ENCODE measurements at regions not wholly inside any gene's neighbourhood (a gene's known extent, or its start where the extent isn't known, plus 50 kb on each side); places are given as distances from the start of the nearest gene placed in this dataset.
"Not testable (repeated sequence)": the region's sequence is repeated elsewhere in the genome, so short reads cannot be mapped to it uniquely, and the experiment has no call there.

DNA sequence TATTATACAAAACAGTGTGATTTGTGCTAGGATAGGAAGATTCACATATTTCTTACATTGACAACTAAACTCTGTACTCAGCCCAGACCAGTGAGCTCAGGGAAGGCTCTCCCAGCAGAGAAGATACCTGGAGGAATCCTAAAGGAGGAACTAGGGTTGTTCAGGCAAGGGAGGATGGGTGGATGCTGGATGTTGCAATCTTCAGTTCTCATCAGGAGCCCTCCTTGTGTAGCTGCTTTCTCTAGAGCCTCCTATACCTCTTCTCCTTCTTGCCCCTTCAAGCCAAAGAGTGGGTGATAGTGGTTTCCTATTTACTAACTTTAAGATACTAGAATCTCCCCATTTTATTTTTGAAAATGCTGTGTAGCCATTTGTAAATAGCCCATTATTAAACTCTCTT lies 117.3 kb downstream of the NKX6-1 start:
- no peak for DNase-seq (ENCODE audit: low read depth in 4 of 4, low spot score in 3 of 4)

DNA sequence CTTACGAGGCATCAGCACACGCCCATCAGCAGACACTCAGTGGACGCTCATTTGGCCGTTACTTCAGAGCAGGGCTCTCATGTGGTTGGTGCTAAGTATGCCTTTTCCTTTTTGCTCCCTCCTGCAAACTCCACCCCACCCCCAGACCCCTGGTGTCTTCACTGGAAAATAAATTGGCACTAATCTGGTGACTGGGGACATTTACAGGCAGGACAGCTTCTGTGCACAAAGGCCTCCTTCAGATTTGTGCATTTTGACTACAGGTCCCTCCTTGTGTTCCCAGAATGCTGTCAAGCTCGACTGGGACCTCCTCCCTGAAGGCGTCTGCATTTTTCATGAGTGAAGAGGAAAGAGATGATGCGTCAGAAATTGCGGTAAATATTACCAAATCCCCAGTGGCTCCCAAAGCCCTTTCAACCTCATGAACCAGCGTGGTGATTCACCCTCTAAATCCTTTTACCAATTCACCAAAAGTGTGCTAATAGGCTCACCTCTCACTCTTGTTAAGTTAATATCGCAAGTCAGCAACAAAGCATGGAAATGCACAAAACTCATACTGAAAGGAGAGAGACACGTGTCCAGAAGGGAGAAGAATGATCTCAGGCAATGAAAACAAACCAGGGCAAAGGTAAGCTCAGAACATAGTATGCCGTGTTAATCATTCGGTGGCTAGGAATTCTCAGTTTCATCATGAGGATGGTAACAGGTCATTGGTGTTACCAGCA lies 119.0 kb downstream of the NKX6-1 start:
- no peak for DNase-seq (ENCODE audit: low read depth in 4 of 4, low spot score in 3 of 4)

DNA sequence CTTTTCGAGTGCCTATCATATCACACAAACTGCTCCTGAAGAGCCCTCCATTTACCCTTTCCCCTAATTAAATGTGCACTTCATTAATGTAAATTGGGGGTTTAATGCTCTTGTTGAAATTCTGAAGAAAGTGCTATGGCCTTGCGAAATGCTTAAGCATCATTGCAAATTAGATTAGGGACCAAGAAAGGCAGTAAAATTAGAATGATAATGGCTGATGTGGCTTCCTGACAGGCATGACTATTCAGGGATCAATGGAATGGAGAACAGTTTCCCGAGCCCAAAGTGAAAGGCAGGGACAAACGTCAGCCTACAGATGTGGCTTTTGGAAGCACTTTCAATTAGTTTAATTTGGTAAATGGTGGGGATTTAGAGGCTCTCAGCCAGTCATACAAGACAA lies 120.1 kb downstream of the NKX6-1 start:
- DNase-seq (ENCODE audit: low read depth in 4 of 4, low spot score in 3 of 4), result no peak

DNA sequence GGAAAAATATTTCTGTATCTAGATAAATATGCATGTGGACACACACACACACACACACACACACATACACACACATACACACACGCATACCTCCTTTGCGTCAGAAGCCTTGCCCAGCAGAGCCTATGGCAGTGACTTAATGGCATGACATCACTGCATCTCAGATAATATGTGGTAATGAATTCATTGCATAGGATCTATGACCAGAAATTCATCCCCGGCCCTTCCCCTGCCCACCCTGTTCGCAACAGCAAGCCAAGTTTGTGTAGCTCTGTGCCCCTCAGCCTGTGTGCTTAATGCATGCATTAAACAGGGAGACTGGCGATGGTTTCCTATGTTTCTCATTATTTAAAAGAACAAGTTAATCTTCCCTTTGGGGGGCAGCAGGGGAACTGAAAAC lies 120.7 kb downstream of the NKX6-1 start:
- DNase-seq (ENCODE audit: low read depth in 4 of 4, low spot score in 3 of 4), result no peak

DNA sequence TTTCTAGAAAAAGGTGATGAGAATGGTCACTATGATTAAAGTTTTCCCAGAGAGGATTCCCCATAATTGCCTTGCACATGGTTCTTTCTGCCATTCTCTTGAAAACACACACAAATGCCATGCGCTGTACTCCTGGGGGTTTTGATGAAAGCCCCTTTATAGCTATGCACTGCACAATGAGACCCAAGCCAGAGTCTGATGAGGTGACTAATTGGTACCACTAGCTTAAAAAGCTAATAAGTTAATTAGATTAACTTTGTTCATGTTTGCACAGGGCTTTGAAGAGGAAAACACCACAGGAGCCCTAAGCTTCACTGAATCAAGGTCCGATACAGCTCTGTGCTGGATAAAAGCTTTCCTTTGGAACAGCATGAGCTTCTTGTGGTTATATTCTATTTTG lies 132.2 kb downstream of the NKX6-1 start:
- no peak for DNase-seq (ENCODE audit: low read depth in 4 of 4, low spot score in 3 of 4)

DNA sequence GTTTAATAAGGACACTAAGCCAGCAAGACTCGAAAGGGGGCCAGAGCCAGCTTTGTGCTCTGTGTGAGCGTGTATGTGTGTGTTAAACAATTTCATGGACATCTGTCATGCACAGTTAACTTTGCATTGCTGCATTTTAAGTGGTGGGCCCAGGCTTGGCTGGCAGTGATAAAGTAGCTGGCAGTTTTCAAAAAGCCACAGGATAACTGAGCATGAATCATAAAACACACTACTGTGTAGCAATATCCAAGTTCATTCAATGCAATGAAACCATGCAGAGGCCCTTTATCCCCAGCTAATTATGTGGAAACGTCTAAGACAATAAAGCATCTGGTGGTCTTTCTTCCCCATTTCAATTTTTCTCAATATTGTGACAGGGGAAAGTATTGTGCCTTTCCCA lies 132.9 kb downstream of the NKX6-1 start:
- DNase-seq (ENCODE audit: low read depth in 4 of 4, low spot score in 3 of 4), result no peak

DNA sequence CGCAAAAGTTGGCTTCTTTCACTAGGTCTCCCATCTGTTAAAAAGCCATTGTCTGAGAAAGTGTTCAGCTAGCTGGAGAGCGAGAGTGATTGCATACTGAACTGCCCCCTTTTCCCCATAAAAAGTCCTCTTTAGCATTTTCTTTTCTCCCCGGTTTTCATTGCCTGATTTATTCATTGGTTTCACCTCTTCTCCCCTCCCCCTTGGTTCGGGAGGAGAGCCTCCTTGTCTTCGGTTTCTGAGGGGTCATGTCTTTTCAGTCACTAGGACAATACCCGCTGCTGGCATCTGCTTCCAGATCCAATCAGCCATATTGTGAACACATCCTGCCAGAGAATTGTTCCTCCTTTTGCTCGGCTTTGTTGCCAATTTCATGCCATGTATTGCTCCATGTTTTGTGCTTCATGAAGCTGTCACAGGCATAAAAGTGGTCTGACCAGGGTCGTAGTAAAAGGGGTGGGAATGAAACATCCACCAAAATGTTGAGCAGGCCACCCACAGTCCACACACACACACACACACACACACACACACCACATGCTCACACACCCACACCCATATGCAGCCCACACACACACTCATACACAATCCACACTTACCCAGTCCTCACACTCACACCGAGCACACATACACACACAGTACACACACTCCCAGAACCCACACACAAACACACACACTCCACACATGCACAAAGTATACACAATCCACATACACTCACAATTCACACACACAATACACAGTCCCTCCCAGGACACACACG lies 136.0 kb downstream of the NKX6-1 start:
- DNase-seq (ENCODE audit: low read depth in 4 of 4, low spot score in 3 of 4), result no peak

DNA sequence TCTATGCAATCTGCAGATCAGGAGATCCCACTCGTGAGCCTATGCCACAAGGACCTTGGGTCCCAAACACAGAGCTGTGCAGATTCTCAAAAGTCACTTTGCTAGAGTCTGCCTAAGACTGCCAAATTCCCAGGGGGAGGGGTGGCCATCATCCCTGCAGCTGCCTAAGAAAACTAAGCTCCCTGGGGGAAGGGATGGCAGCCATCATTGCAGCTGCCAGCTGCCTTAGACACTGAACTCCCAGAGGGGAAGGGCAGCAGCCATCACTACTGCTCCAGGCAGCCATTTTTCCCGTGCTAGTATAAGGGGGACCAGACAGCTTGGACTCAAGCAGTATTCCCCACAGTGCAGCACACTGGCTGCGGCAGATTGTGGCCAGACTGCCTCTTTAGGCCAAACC lies 156.9 kb downstream of the NKX6-1 start:
- no peak for DNase-seq (ENCODE audit: low read depth in 4 of 4, low spot score in 3 of 4)

DNA sequence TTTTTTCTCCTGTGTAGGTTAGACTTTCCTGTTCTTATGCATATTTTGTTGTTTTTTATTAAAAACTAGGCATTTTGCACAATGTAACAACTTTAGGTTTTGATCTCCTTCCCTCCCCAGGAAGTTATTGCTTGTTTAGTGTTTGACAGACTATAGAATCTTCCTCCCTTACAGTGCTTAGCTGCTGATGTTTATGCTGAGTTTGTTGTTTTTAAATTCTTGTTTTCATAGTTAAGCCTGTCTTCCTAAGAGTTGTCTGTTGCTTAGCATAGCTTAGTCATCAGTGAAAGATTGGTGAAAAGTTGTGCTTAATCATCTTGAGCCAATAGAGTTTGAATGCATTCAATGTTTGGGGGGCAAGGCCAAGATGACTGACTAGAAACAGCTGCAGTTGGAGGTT lies 157.5 kb downstream of the NKX6-1 start:
- DNase-seq (ENCODE audit: low read depth in 4 of 4, low spot score in 3 of 4), result no peak

DNA sequence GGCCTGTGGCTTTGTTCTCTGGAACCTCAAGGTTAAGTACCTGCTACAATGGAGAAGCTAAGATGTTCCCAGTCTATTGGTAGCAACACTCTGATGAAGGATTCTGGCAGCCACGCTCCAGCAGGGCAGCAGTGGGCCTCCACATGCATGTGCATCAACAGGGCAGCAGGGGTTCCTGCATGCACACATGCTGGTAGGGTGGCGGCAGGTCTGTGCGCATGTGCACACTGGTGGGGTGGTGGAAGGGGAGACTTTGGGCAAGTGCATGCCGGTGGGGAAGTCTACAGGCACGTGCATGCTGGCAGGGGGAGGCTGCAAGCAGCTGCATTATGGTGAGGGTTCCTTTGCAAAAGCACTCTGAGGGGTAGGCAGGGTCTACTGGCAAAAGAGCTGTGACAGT lies 160.7 kb downstream of the NKX6-1 start:
- DNase-seq (ENCODE audit: low read depth in 4 of 4, low spot score in 3 of 4), result no peak

DNA sequence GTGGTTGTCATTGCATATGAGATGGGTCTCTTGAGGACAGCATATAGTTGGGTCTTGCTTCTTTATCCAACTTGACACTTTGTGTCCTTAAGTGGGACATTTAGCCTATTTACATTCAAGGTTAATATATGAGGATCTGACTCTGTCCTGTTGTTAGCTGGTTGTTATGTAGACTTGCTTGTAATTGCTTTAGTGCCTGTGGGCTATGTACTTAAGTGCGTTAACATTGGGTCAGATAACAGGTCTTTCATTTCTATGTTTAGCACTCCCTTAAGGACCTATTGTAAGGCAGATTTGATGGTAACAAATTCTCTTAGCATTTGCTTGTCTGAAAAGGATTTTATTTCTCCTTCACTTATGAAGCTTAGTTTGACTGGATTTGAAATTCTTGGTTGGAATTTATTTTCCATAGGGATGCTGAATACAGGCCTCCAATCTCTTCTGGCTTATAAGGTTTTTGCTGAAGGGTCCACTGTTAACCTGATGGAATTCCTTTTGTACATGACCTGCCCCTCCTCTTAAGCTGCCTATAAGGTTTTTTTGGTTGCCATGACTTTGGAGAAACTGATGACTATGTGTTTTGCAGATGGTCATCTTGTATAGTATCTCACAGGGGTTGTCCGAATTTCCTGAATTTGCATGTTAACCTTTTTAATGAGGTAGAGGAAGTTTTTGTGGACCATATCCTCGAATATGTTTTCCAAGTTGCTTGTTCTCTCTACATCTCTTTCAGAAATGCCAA lies 162.0 kb downstream of the NKX6-1 start:
- no peak for DNase-seq (ENCODE audit: low read depth in 4 of 4, low spot score in 3 of 4)

DNA sequence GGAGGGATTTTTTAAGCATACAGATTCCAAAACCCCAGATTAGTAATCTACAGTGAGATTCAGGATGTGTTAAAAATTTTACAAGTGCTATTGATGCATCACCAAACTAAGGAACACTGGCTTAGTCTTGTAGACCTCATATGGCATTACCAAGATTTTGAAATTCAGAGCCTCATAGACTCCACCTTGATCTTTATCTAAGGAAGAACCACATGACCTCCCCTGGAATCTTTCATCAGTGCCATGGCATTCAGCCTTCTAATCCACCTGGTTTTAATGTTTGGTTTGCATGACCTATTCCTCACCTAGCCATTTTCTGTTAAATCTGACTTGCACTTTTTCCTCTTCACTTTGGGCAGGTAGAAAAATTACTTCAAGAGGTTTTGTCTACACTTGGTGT lies 171.6 kb downstream of the NKX6-1 start:
- no peak for DNase-seq (ENCODE audit: low read depth in 4 of 4, low spot score in 3 of 4)

DNA sequence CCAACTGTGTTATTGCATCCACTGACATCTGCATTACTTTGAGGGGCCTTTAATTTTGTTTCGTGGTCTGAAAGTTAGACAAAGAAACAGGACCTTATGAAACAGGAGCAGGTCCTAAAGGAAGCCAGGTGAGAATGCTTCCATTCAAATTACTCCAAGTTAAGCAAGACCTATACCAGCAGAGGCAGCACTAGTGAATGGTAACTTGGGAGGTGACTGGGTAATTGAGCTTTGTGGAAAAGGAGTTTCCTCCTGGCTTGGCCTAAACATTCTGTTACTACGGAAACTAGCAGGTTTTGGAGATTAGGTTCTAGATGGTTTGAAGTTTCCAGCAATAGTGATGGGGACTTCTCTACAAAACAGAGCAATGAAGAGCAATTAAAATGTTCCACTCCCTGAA lies 173.5 kb downstream of the NKX6-1 start:
- no peak for DNase-seq (ENCODE audit: low read depth in 4 of 4, low spot score in 3 of 4)

DNA sequence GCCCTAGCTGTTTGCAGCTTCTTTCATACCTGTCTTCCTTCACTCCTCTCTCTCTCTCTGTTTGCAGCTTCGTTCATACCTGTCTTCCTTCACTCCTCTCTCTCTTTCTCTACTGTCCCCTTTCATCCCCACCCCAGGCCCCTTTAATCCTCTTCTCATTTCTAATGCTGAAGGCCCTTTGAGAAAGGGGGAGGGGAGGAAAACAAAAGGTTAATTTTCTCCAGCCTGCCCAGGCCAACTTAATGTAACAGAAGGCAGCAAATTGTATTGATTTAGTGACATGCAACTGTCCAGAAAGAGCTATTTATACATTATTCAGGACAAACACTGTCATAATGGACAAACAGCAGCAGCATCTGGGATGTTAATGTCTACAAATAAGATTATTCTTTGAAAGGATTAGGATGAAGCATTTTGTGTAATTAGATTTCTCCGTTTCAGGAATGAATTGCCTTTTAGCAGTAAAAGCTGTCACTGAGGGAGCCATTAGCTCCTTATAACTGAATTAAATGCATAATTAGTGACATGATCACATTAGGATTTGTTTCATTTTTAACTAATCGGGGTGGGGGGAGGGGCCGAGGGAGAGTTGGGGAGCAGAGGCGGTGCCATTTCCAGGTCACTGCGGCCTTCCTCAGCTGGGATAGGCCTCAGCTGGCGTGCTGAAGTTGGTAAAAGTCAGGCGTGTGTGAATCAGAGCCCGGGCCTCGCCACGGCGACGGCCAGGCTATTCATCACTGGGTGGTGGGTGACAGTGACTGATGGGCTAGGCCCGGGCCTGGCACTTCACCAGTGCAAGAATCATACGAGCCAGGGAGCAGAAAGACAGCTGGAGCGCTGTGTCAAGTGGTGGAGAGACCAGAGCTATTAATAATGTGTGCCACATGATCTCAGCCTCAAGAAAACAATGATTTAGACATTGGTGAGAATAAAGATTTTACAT lies 174.5 kb downstream of the NKX6-1 start:
- DNase-seq (ENCODE audit: low read depth in 4 of 4, low spot score in 3 of 4), result no peak

DNA sequence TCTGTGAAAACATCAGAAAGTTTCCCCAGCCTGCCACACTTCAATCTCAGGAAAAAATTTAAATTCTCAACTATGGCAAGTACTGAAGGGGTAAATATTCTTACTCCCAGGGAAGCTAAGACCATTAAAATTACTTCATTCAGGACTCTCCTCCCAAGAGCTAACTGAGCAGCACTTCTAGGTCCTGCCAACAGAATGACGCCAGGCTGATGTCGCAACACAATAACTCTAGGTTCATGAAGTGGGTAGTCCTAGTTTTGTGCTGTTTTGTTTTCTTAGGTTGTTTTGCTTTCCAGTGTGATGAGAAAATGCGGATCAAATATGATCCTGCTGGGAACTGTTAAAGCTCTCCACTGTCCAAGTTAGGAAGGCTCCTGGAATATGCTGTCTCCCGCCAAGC lies 180.0 kb downstream of the NKX6-1 start:
- no peak for DNase-seq (ENCODE audit: low read depth in 4 of 4, low spot score in 3 of 4)

DNA sequence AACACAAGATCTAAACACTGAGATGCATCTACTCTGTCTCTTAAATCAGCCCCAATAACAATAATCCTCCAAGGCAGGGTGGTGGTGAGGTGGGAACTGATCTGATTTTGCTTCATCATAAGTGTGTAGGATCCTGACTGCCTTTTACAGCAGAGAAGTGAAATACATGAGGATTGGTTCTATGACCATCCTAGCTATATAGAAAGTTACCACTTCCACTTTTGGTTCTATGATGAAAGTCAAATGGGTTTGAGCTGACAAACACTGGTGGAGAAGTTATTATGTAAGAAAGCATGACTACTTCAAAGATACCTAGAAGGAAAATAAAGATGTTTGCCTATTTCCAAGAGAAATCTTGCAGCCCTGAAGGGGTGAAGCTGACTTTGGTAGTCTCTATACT lies 181.6 kb downstream of the NKX6-1 start:
- DNase-seq (ENCODE audit: low read depth in 4 of 4, low spot score in 3 of 4), result no peak

DNA sequence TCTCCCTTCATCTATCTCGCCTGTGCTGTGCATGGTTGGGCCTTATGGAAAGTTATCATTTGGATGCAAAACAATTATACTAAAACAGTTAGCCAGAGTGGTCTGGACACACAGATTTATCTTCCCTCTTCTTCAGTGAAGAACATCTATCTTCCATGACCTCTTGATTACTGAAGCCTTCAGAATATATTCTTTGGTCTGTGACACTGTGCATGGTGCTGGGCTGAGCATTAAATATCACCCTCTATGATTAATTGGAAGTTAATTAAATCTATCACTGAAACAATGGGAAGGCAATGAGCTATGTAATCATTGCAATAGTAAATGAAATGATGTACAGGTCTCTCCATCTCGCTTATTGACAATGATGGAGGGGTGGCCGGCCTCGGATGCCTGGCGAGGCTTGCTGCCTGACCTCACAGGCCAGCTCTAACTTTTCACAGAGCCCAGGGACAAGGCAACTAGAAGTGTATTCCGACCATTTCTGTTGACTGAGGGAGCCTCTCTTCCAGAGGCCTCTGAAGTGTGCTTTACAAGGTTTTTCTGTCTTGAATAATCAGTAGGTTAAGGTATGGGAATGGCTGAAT lies 186.6 kb downstream of the NKX6-1 start:
- no peak for DNase-seq (ENCODE audit: low read depth in 4 of 4, low spot score in 3 of 4)

DNA sequence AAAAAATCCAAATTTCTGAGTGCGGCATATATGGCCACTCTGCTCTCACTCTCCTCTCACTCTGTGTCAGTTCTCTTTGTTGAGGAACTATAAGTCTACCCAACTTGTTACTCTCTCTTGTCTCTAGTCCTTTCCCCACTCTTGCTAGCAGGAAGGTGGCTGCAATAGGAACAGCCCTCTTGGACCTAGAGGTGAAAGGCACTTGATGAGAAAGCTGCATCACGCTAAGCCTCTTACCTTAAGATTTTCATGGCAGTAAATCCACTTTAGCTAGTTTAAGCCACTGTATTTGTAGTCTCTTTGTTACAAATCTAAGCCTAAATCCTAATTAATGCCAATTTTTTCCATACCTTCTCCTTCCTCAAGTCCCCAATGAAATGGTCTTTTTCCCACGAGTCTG lies 189.9 kb downstream of the NKX6-1 start:
- DNase-seq (ENCODE audit: low read depth in 4 of 4, low spot score in 3 of 4), result no peak

DNA sequence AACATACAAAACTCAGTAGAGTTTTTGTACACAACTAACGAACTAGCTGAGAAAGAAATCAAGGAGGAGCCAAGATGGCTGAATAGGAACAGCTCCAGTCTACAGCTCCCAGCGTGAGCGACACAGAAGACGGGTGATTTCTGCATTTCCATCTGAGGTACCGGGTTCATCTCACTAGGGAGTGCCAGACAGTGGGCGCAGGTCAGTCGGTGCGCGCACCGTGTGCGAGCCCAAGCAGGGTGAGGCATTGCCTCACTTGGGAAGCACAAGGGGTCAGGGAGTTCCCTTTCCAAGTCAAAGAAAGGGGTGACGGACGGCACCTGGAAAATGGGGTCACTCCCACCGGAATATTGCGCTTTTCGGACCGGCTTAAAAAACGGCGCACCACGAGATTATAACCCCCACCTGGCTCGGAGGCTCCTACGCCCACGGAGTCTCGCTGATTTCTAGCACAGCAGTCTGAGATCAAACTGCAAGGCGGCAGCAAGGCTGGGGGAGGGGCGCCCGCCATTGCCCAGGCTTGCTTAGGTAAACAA lies 200.3 kb downstream of the NKX6-1 start:
- DNase-seq (ENCODE audit: low read depth in 4 of 4, low spot score in 3 of 4), result not testable (repeated sequence)
